NCI-H460 (cell line): ENCODE measurements at regions not wholly inside any gene's neighbourhood (a gene's known extent, or its start where the extent isn't known, plus 50 kb on each side); places are given as distances from the start of the nearest gene placed in this dataset.

Source experiments
- DNase-seq: peaks from one replicate; pipeline ENCODE4 v3.0.0-alpha.2; 2016; ENCODE audit warnings: low read depth; ENCODE audit errors: extremely low read depth

- no peak for DNase-seq
Observed at GRCh38 chr5:167578977-167579692, 712.3 kb upstream of the WWC1 start.

- DNase-seq = no peak
Observed at GRCh38 chr5:167579693-167580055, 711.8 kb upstream of the WWC1 start.

GRCh38 chr5:167580608-167581007 is 710.8 kb upstream of the WWC1 start:
- DNase-seq = no peak

GRCh38 chr5:167582283-167582682 is 709.2 kb upstream of the WWC1 start:
- peak; percentile 26 for DNase-seq

GRCh38 chr5:167582886-167583285 is 708.6 kb upstream of the WWC1 start:
- DNase-seq = no peak

- no peak for DNase-seq
Observed at GRCh38 chr5:167585184-167585583, 706.3 kb upstream of the WWC1 start.

GRCh38 chr5:167587772-167588437 is 703.5 kb upstream of the WWC1 start:
- peak; percentile 59 for DNase-seq

- no peak for DNase-seq
Observed at GRCh38 chr5:167592114-167592513, 699.3 kb upstream of the WWC1 start.

- no peak for DNase-seq
Observed at GRCh38 chr5:167593329-167594060, 698.0 kb upstream of the WWC1 start.

- DNase-seq = no peak
Observed at GRCh38 chr5:167594061-167594435, 697.4 kb upstream of the WWC1 start.

GRCh38 chr5:167594750-167595149 is 696.7 kb upstream of the WWC1 start:
- no peak for DNase-seq

- DNase-seq = no peak
Observed at GRCh38 chr5:167595196-167595595, 696.2 kb upstream of the WWC1 start.

GRCh38 chr5:167598166-167598565 is 693.3 kb upstream of the WWC1 start:
- no peak for DNase-seq

GRCh38 chr5:167602067-167602466 is 689.4 kb upstream of the WWC1 start:
- DNase-seq = no peak

GRCh38 chr5:167603135-167603534 is 688.3 kb upstream of the WWC1 start:
- no peak for DNase-seq

GRCh38 chr5:167608390-167609272 is 682.8 kb upstream of the WWC1 start:
- peak; percentile 6 for DNase-seq

GRCh38 chr5:167614294-167615021 is 677.0 kb upstream of the WWC1 start:
- no peak for DNase-seq

GRCh38 chr5:167616043-167616890 is 675.2 kb upstream of the WWC1 start:
- no peak for DNase-seq

- DNase-seq = no peak
Observed at GRCh38 chr5:167623354-167623753, 668.1 kb upstream of the WWC1 start.
